Osteoblast (primary cell): ENCODE measurements at regions not wholly inside any gene's neighbourhood (a gene's known extent, or its start where the extent isn't known, plus 50 kb on each side); places are given as distances from the start of the nearest gene placed in this dataset.

Experiments used
- DNase-seq: peaks from one replicate; pipeline ENCODE4 v3.0.0; 2011; ENCODE audit warnings: low spot score, mixed read lengths; ENCODE audit not compliant: insufficient read length; ENCODE audit errors: missing footprints
- H2AFZ ChIP-seq: 2 replicates; pipeline ENCODE4 v1.6.0; 2011; ENCODE audit warnings: mild to moderate bottlenecking, low read length
- H3K27ac ChIP-seq: 2 replicates; pipeline ENCODE4 v1.5.1; 2011; ENCODE audit warnings: mild to moderate bottlenecking, low read depth, low read length, moderate library complexity
- H3K27me3 ChIP-seq: 2 replicates; pipeline ENCODE4 v1.6.0; 2012; ENCODE audit warnings: mild to moderate bottlenecking, control low read depth, inconsistent platforms, low read length, moderate library complexity; ENCODE audit not compliant: insufficient read depth
- H3K36me3 ChIP-seq: 2 replicates; pipeline ENCODE4 v1.5.1; 2011; ENCODE audit warnings: mild to moderate bottlenecking, low read length, control low read depth, moderate library complexity; ENCODE audit not compliant: insufficient read depth
- H3K4me1 ChIP-seq: 2 replicates; pipeline ENCODE4 v1.5.1; 2011; ENCODE audit warnings: mild to moderate bottlenecking, low read length, control low read depth, moderate library complexity; ENCODE audit not compliant: insufficient read depth
- H3K4me2 ChIP-seq: 2 replicates; pipeline ENCODE4 v1.6.0; 2011; ENCODE audit warnings: mild to moderate bottlenecking, low read length; ENCODE audit not compliant: insufficient read depth
- H3K4me3 ChIP-seq: fragments of 200-600 bp; sonication (generic); 3 replicates; pipeline ENCODE4 v1.5.1; 2012; ENCODE audit warnings: mild to moderate bottlenecking, low read length, inconsistent platforms; ENCODE audit not compliant: insufficient read depth
- H3K79me2 ChIP-seq: 2 replicates; pipeline ENCODE4 v1.6.0; 2012; ENCODE audit warnings: mild to moderate bottlenecking, low read length, control low read depth, inconsistent platforms; ENCODE audit not compliant: insufficient read depth
- H3K9me3 ChIP-seq: 2 replicates; pipeline ENCODE4 v1.5.1; 2011; ENCODE audit warnings: low read depth, low read length, control low read depth
- H4K20me1 ChIP-seq: 2 replicates; pipeline ENCODE4 v1.6.0; 2012; ENCODE audit warnings: mild to moderate bottlenecking, low read length, control low read depth; ENCODE audit not compliant: insufficient read depth
- CTCF ChIP-seq: IDR thresholded peaks from 2 replicates; pipeline ENCODE4 v1.5.1; 2011; ENCODE audit warnings: mild to moderate bottlenecking, low read depth, low read length, moderate library complexity; ENCODE audit errors: extremely low read depth

GRCh38 chr14:30431552-30431951, 127.4 kb upstream of the G2E3 start:
- Histone ChIP-seq H3K4me3 (no peak overlapping the region), H3K79me2 (no peaks in the 10 kb centered on the region), H3K4me1 (no peaks in the 10 kb centered on the region), H3K4me2 (no peak overlapping the region), H3K27me3 (no peaks in the 10 kb centered on the region), H4K20me1 (no peaks in the 10 kb centered on the region), H2AFZ (no peak overlapping the region), H3K9me3 (no peaks in the 10 kb centered on the region), H3K36me3 (no peaks in the 10 kb centered on the region), H3K27ac (no peak overlapping the region)
- no peak for TF ChIP-seq CTCF
- DNase-seq: no peak

- Histone ChIP-seq H3K27me3 (peaks cover 7% of the 10 kb centered on the region), H3K36me3 (no peaks in the 10 kb centered on the region), H4K20me1 (no peaks in the 10 kb centered on the region), H3K4me2 (no peak overlapping the region), H3K4me1 (no peaks in the 10 kb centered on the region), H3K79me2 (no peaks in the 10 kb centered on the region), H3K9me3 (no peaks in the 10 kb centered on the region), H3K4me3 (no peak overlapping the region), H3K27ac (no peak overlapping the region), H2AFZ (no peak overlapping the region)
- TF ChIP-seq CTCF: no peak
- no peak for DNase-seq
Observed at GRCh38 chr14:30440961-30441360, 118.0 kb upstream of the G2E3 start.

GRCh38 chr14:30443368-30444007, 115.5 kb upstream of the G2E3 start:
- peak; percentile 64 for TF ChIP-seq CTCF
- no peak for DNase-seq
- no peaks in the 10 kb centered on the region for H3K36me3 ChIP-seq

GRCh38 chr14:30444451-30444850, 114.5 kb upstream of the G2E3 start:
- Histone ChIP-seq H3K4me3 (no peak overlapping the region), H3K27ac (no peak overlapping the region), H3K4me2 (no peak overlapping the region), H3K4me1 (no peaks in the 10 kb centered on the region), H2AFZ (no peak overlapping the region), H4K20me1 (no peaks in the 10 kb centered on the region), H3K9me3 (no peaks in the 10 kb centered on the region), H3K79me2 (no peaks in the 10 kb centered on the region), H3K36me3 (no peaks in the 10 kb centered on the region), H3K27me3 (peaks cover 7% of the 10 kb centered on the region)
- no peak for TF ChIP-seq CTCF
- DNase-seq: no peak

More at GRCh38 chr14:30443368-30444007, 115.5 kb upstream of the G2E3 start:
- H3K27me3 ChIP-seq: peaks cover 7% of the 10 kb centered on the region
- H2AFZ ChIP-seq: no peak overlapping the region
- no peaks in the 10 kb centered on the region for H3K79me2 ChIP-seq
- H4K20me1 ChIP-seq: no peaks in the 10 kb centered on the region
- no peaks in the 10 kb centered on the region for H3K4me1 ChIP-seq
- H3K4me3 ChIP-seq: no peak overlapping the region
- no peaks in the 10 kb centered on the region for H3K9me3 ChIP-seq
- H3K27ac ChIP-seq: no peak overlapping the region
- H3K4me2 ChIP-seq: no peak overlapping the region
